SK-N-SH (cell line): ENCODE measurements at regions not wholly inside any gene's neighbourhood (a gene's known extent, or its start where the extent isn't known, plus 50 kb on each side); places are given as distances from the start of the nearest gene placed in this dataset.

Source experiments
- MXI1 ChIP-seq: IDR thresholded peaks from 2 replicates; pipeline ENCODE4 v1.6.1; 2012; ENCODE audit warnings: mild to moderate bottlenecking, low read depth, low read length, improper control_type of control experiment
- NFIC ChIP-seq: IDR thresholded peaks from 2 replicates; pipeline ENCODE4 v1.4.0; 2012; ENCODE audit warnings: borderline replicate concordance
- RCOR1 ChIP-seq: fragments of 150-350 bp; IDR thresholded peaks from 2 replicates; pipeline ENCODE4 v1.6.1; 2017; ENCODE audit warnings: antibody characterized with exemption, low read length
- RFX5 ChIP-seq: IDR thresholded peaks from 2 replicates; pipeline ENCODE4 v1.6.1; 2012; ENCODE audit warnings: mild to moderate bottlenecking, improper control_type of control experiment, low read length
- RXRA ChIP-seq: IDR thresholded peaks from 2 replicates; pipeline ENCODE4 v1.4.0; 2012; ENCODE audit warnings: low read depth, mild to moderate bottlenecking, borderline replicate concordance
- TEAD4 ChIP-seq: IDR thresholded peaks from 2 replicates; pipeline ENCODE4 v1.4.0; 2012; ENCODE audit warnings: mild to moderate bottlenecking, borderline replicate concordance; ENCODE audit not compliant: insufficient read depth
- TF ChIP-seq, protein P1 (sequence below): fragments of 200-600 bp; sonication (generic); IDR thresholded peaks from 2 replicates; pipeline ENCODE4 v1.6.1; 2017; ENCODE audit warnings: antibody characterized with exemption, mild to moderate bottlenecking, moderate library complexity
- TF ChIP-seq, protein P2 (sequence below): IDR thresholded peaks from 2 replicates; pipeline ENCODE4 v1.4.0; 2012; ENCODE audit warnings: low read depth

DNA sequence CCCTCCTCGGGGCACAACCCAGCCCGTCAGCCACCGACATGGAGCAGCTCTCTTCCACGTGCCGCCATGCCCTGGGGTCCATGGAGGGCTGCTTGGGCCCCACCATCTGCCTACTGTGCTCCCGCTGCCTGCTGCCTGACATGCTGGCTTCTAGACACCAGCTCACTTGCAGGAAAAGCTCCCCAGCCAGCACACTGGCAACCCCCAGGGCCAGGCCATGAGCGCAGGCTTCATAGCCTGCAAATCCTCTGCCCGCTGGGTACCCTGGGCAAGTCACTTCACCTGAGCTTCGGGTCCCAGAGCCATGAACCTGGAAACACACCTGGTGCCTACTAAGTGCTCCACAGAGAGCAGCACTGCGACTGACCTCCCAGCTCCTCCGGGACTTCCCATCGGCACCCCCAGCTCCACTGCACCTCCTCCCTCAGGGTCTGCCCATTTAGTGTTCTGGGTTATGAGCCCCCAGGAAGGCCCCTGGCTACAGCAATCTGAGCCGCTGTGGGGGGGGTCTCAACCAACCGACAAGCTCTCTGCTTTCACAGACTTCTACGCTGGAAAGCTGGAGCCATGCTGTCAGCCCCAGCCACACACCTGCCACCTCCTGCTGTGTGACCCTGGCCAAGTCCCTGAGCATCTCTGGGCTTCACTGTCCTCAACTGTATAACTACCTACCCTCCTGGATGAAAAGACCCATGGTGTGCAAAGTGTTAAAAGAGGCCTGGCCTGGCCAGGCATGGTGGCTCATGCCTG, 139.2 kb downstream of the CRYBB2 start:
- TF ChIP-seq TEAD4 = no peak
- TF ChIP-seq MXI1 = no peak
- TF ChIP-seq, protein P1, sequence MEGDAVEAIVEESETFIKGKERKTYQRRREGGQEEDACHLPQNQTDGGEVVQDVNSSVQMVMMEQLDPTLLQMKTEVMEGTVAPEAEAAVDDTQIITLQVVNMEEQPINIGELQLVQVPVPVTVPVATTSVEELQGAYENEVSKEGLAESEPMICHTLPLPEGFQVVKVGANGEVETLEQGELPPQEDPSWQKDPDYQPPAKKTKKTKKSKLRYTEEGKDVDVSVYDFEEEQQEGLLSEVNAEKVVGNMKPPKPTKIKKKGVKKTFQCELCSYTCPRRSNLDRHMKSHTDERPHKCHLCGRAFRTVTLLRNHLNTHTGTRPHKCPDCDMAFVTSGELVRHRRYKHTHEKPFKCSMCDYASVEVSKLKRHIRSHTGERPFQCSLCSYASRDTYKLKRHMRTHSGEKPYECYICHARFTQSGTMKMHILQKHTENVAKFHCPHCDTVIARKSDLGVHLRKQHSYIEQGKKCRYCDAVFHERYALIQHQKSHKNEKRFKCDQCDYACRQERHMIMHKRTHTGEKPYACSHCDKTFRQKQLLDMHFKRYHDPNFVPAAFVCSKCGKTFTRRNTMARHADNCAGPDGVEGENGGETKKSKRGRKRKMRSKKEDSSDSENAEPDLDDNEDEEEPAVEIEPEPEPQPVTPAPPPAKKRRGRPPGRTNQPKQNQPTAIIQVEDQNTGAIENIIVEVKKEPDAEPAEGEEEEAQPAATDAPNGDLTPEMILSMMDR = no peak
- no peak for TF ChIP-seq RCOR1
- no peak for TF ChIP-seq RFX5
- TF ChIP-seq, protein P2, sequence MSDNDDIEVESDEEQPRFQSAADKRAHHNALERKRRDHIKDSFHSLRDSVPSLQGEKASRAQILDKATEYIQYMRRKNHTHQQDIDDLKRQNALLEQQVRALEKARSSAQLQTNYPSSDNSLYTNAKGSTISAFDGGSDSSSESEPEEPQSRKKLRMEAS = no peak
- no peak for TF ChIP-seq RXRA
- TF ChIP-seq NFIC = no peak
